ENCODE measurements at regions not wholly inside any gene's neighbourhood (a gene's known extent, or its start where the extent isn't known, plus 50 kb on each side); places are given as distances from the start of the nearest gene placed in this dataset.
"Not testable (repeated sequence)": the region's sequence is repeated elsewhere in the genome, so short reads cannot be mapped to it uniquely, and the experiment has no call there.

GRCh38 chr3:153567556-153567955 is 405.5 kb downstream of the RAP2B start:
- ATAC-seq, result no peak
- intact Hi-C loops (cut with micrococcal nuclease), result no loop called here
- RAD21 ChIA-PET (ENCODE audit: low non-redundant PET in 1 of 2, low total read pairs in 2 of 2, uncharacterized antibody in 2 of 2, unreplicated experiment in 2 of 2), result interaction anchor here in 1 of 2 experiments (0.6 kb wide), 1 partner anchor 255 kb away, joined by 3 read pairs; no protein-coding TSS in a partner anchor
- TF ChIP-seq SP1 (IDR thresholded peaks at IDR 0.05; ENCODE audit: low read depth) (no peak), ZNF274 (IDR thresholded peaks at IDR 0.05; ENCODE audit: low read depth, low read length) (no peak), JUND (IDR thresholded peaks at IDR 0.05) (no peak), YY1 (IDR thresholded peaks at IDR 0.05; ENCODE audit: extremely low read depth, insufficient replicate concordance, low read depth, low read length) (no peak), TCF7L2 (IDR thresholded peaks at IDR 0.05; ENCODE audit: borderline replicate concordance, extremely low read depth, insufficient read depth, insufficient read length) (no peak), EGR1 (IDR thresholded peaks at IDR 0.05; ENCODE audit: low read depth) (no peak), ATF3 (IDR thresholded peaks at IDR 0.05) (no peak), SRF (IDR thresholded peaks at IDR 0.05; ENCODE audit: low read depth) (no peak), CTCF (IDR thresholded peaks at IDR 0.05 in 2 of 3, conservative IDR thresholded peaks at IDR 0.05 in 1 of 3; ENCODE audit: borderline replicate concordance in 1 of 3, insufficient read depth in 1 of 3, low read depth in 2 of 3, low read length in 2 of 3) (no peak), EZH2 (IDR thresholded peaks at IDR 0.05) (no peak), POLR2A (IDR thresholded peaks at IDR 0.05; ENCODE audit: borderline replicate concordance, extremely low read depth, insufficient read depth, insufficient read length) (no peak), FOSL1 (IDR thresholded peaks at IDR 0.05; ENCODE audit: low read depth) (no peak), EZH2phosphoT487 (IDR thresholded peaks at IDR 0.05; ENCODE audit: borderline replicate concordance) (no peak), ELF1 (IDR thresholded peaks at IDR 0.05; ENCODE audit: borderline replicate concordance, low read depth) (no peak)
- BruUV-seq (replicated peaks), result no TSS peak
- Histone ChIP-seq H3K27me3 (ENCODE audit: insufficient read depth, low read length) (no peaks in the 10 kb centered on the region), H3K9me2 (ENCODE audit: insufficient read depth) (no peaks in the 10 kb centered on the region), H3K9ac (ENCODE audit: low read length) (no peak overlapping the region), H3K4me3 (replicated peaks in 1 of 2; ENCODE audit: low read depth in 1 of 2, low read length in 2 of 2) (no peak overlapping the region), H3K4me2 (ENCODE audit: low read length) (no peak overlapping the region), H4K20me1 (ENCODE audit: insufficient read depth) (no peaks in the 10 kb centered on the region), H3K27ac (ENCODE audit: low read depth, low read length) (no peak overlapping the region), H3K79me2 (ENCODE audit: insufficient read depth, low read length) (no peaks in the 10 kb centered on the region), H3K36me3 (ENCODE audit: control insufficient read depth in 1 of 2, insufficient read depth in 2 of 2, low read length in 2 of 2) (no peaks in the 10 kb centered on the region), H3K4me1 (ENCODE audit: control insufficient read depth in 1 of 2, insufficient read depth in 2 of 2, low read length in 2 of 2) (no peaks in the 10 kb centered on the region), H2AFZ (ENCODE audit: low read depth, low read length, poor library complexity, severe bottlenecking) (no peak overlapping the region), H3K9me3 (ENCODE audit: control insufficient read depth in 1 of 2, insufficient read depth in 1 of 2, low read depth in 1 of 2, low read length in 2 of 2) (no peaks in the 10 kb centered on the region)
- CTCF ChIA-PET, result interaction anchor here (1.0 kb wide), 1 partner anchor 121 kb away, joined by 3 read pairs; no protein-coding TSS in a partner anchor
- DNase-seq (ENCODE audit: low read depth, low spot score), result no peak
- POLR2A ChIA-PET, result no interaction called here

- H3K9ac ChIP-seq (ENCODE audit: low read length); H3K4me2 ChIP-seq (ENCODE audit: low read length); RAD21 ChIA-PET (ENCODE audit: low non-redundant PET in 1 of 2, low total read pairs in 2 of 2, uncharacterized antibody in 2 of 2, unreplicated experiment in 2 of 2); H2AFZ ChIP-seq (ENCODE audit: low read depth, low read length, poor library complexity, severe bottlenecking); DNase-seq (ENCODE audit: low read depth, low spot score); POLR2A ChIA-PET; H3K27ac ChIP-seq (ENCODE audit: low read depth, low read length); H3K4me3 ChIP-seq (replicated peaks in 1 of 2; ENCODE audit: low read depth in 1 of 2, low read length in 2 of 2); ATAC-seq; H3K9me3 ChIP-seq (ENCODE audit: control insufficient read depth in 1 of 2, insufficient read depth in 1 of 2, low read depth in 1 of 2, low read length in 2 of 2); H3K4me1 ChIP-seq (ENCODE audit: control insufficient read depth in 1 of 2, insufficient read depth in 2 of 2, low read length in 2 of 2); BruUV-seq (replicated peaks); H3K27me3 ChIP-seq (ENCODE audit: insufficient read depth, low read length); H3K79me2 ChIP-seq (ENCODE audit: insufficient read depth, low read length); CTCF ChIA-PET; H3K36me3 ChIP-seq (ENCODE audit: control insufficient read depth in 1 of 2, insufficient read depth in 2 of 2, low read length in 2 of 2); intact Hi-C loops (cut with micrococcal nuclease); H3K9me2 ChIP-seq (ENCODE audit: insufficient read depth); H4K20me1 ChIP-seq (ENCODE audit: insufficient read depth): not testable (repeated sequence)
Observed at GRCh38 chr3:153570481-153570880, 408.5 kb downstream of the RAP2B start.

Data from HCT116 (cell line).